ENCODE measurements at regions not wholly inside any gene's neighbourhood (a gene's known extent, or its start where the extent isn't known, plus 50 kb on each side); places are given as distances from the start of the nearest gene placed in this dataset.

DNA sequence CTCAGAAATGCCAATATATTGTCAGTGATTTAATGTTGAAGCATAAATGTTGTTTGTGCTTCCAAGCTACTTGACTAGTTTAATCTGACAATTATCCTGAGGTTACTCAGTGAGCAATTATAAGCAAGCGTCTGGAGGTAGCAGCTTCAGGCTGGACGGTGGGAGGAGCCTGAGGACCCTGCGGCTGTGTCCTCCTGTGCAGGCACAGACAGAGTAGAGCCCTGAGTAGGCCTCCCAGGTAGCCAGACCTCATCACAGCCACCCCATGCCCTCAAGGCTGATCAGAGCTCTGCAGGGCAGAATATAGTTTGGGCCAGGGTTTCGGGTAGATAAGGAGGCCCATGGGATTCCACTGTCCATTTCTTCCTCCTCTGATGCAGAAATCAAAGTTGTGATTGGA lies 153.6 kb downstream of the DRD1 start:
- TF ChIP-seq, protein P1, sequence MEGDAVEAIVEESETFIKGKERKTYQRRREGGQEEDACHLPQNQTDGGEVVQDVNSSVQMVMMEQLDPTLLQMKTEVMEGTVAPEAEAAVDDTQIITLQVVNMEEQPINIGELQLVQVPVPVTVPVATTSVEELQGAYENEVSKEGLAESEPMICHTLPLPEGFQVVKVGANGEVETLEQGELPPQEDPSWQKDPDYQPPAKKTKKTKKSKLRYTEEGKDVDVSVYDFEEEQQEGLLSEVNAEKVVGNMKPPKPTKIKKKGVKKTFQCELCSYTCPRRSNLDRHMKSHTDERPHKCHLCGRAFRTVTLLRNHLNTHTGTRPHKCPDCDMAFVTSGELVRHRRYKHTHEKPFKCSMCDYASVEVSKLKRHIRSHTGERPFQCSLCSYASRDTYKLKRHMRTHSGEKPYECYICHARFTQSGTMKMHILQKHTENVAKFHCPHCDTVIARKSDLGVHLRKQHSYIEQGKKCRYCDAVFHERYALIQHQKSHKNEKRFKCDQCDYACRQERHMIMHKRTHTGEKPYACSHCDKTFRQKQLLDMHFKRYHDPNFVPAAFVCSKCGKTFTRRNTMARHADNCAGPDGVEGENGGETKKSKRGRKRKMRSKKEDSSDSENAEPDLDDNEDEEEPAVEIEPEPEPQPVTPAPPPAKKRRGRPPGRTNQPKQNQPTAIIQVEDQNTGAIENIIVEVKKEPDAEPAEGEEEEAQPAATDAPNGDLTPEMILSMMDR (IDR thresholded peaks at IDR 0.05 in 8 of 11, conservative IDR thresholded peaks at IDR 0.05 in 3 of 11) = no peak
- no peak for TF ChIP-seq POLR2A (IDR thresholded peaks at IDR 0.05)

Measured in spleen (tissue), 7 donors.